ENCODE measurements at regions not wholly inside any gene's neighbourhood (a gene's known extent, or its start where the extent isn't known, plus 50 kb on each side); places are given as distances from the start of the nearest gene placed in this dataset.

DNA sequence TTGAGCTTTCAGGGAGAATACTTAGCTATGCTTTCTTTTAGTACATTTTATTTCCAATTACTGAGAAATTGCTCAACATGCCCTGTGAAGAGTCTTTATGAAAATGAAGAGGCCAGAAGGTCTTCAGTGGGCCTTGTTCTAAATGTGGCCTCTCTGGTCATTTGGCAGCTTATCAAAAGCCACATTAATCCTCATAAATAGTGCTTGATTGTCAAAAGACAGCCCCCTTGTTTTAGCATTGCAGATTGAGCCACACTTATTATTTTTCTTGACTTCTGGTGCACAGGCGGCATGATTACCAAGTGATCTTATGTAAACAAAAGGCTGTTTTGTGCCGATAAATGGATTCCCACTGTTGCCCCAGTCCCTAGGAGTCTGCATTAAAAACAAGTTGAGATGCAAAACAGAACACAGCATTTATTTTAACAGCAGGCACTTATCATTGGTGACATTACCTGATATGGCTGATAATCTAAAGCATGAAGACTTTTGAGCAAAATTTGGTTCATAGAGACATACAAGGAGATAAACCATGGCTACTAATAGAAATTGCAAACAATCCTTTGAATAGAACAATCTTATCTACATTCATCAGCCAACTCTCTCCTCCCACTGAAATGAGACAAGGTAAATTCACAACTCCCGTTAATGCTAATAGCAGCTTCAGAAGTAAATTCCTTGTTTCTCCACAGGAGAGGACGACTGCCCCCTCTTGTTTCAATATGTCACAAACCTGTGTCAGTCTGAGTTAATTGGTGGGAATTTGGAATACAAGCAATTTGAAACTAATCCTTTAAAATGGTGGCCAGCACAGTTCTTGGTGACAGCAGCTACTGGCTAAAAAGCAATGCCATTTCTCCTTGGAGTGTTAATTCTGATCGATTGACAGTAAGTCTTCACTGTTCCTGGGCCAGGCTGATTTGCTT, 194.3 kb downstream of the NSUN3 start:
- DNase-seq = no peak
- Histone ChIP-seq H3K4me1 (no peaks in the 10 kb centered on the region), H3K9me3 (no peaks in the 10 kb centered on the region), H3K4me3 (no peak overlapping the region), H3K27me3 (no peaks in the 10 kb centered on the region), H3K36me3 (no peaks in the 10 kb centered on the region), H3K27ac (no peak overlapping the region)
- TF ChIP-seq, protein P1, sequence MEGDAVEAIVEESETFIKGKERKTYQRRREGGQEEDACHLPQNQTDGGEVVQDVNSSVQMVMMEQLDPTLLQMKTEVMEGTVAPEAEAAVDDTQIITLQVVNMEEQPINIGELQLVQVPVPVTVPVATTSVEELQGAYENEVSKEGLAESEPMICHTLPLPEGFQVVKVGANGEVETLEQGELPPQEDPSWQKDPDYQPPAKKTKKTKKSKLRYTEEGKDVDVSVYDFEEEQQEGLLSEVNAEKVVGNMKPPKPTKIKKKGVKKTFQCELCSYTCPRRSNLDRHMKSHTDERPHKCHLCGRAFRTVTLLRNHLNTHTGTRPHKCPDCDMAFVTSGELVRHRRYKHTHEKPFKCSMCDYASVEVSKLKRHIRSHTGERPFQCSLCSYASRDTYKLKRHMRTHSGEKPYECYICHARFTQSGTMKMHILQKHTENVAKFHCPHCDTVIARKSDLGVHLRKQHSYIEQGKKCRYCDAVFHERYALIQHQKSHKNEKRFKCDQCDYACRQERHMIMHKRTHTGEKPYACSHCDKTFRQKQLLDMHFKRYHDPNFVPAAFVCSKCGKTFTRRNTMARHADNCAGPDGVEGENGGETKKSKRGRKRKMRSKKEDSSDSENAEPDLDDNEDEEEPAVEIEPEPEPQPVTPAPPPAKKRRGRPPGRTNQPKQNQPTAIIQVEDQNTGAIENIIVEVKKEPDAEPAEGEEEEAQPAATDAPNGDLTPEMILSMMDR (IDR thresholded peaks at IDR 0.05) = no peak
- TF ChIP-seq POLR2A (IDR thresholded peaks at IDR 0.05) (no peak), EP300 (IDR thresholded peaks at IDR 0.05; ENCODE audit: low read depth) (no peak), POLR2AphosphoS5 (IDR thresholded peaks at IDR 0.05) (no peak)
- 82 to 85% methylated on average over 4 to 5 of the region's 5 CpGs for WGBS, 2 donors (ENCODE audit: low coverage in 1 of 2)
- in situ Hi-C loops (cut with MboI; ENCODE audit: low pct_ligation_motif_present in 1 of 4, low pct_unique_long_range_greater_than_20kb in 1 of 4, low sequenced_read_pairs in 3 of 4) (no loop called here), intact Hi-C loops (cut with DNase I; ENCODE audit: low total_unique reads) (no loop called here)

DNA sequence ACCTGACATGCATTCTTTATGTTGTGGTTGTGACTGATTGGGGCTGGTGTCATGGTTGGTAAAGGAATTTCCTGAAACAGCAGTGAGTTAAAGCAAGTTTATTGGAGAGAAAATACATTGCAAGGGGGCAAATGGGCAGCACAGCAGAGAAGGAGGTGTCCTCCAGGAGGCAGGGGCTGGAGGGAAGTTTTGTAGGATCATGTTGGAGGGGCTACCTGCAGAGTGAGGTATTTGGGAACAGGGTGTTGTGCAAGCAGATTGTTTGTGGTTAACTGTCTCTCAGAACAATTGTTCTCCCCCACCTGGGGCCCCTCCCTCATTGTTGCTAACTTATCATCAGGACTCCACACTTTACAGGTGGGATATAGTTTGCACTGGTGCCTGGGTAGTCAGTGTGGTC, 196.0 kb downstream of the NSUN3 start:
- H3K9me3 ChIP-seq = no peaks in the 10 kb centered on the region
- H3K27ac ChIP-seq = no peak overlapping the region
- H3K4me1 ChIP-seq = no peaks in the 10 kb centered on the region
- no peak overlapping the region for H3K4me3 ChIP-seq
- intact Hi-C loops (cut with DNase I; ENCODE audit: low total_unique reads) = no loop called here
- in situ Hi-C loops (cut with MboI; ENCODE audit: low pct_ligation_motif_present in 1 of 4, low pct_unique_long_range_greater_than_20kb in 1 of 4, low sequenced_read_pairs in 3 of 4) = no loop called here
- H3K36me3 ChIP-seq = no peaks in the 10 kb centered on the region
- DNase-seq = no peak
- no peaks in the 10 kb centered on the region for H3K27me3 ChIP-seq
- TF ChIP-seq EP300 (IDR thresholded peaks at IDR 0.05; ENCODE audit: low read depth) = no peak
- TF ChIP-seq POLR2A (IDR thresholded peaks at IDR 0.05) = no peak
- TF ChIP-seq, protein P1 (IDR thresholded peaks at IDR 0.05) = no peak
- no peak for TF ChIP-seq POLR2AphosphoS5 (IDR thresholded peaks at IDR 0.05)

DNA sequence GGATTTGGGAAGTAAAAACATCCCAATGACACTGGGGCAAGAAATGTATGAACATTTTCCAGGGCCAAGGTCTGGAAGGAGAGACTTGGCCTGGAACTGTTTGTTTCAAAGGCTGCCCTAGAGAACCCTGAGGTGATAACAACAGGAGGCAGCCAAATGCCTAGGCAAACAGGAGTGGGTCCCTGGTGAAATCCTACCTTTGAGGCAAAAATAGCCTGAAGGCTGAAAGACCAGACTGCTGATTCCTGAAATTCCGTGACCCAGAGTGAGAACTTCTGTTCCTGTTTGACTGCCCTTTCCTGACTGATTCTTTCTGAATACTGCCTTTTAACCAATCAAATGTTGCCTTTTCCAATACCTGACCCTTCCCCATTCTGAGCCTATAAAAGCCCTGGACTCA, 196.4 kb downstream of the NSUN3 start:
- in situ Hi-C loops (cut with MboI; ENCODE audit: low pct_ligation_motif_present in 1 of 4, low pct_unique_long_range_greater_than_20kb in 1 of 4, low sequenced_read_pairs in 3 of 4) (no loop called here), intact Hi-C loops (cut with DNase I; ENCODE audit: low total_unique reads) (no loop called here)
- no peak for TF ChIP-seq POLR2A (IDR thresholded peaks at IDR 0.05)
- TF ChIP-seq, protein P1 (IDR thresholded peaks at IDR 0.05) = no peak
- no peak for TF ChIP-seq EP300 (IDR thresholded peaks at IDR 0.05; ENCODE audit: low read depth)
- no peak for TF ChIP-seq POLR2AphosphoS5 (IDR thresholded peaks at IDR 0.05)
- no peak overlapping the region for H3K27ac ChIP-seq
- H3K36me3 ChIP-seq = no peaks in the 10 kb centered on the region
- 71 to 88% methylated on average over 1 of the region's 1 CpG for WGBS, 2 donors (ENCODE audit: low coverage in 1 of 2)
- no peak for DNase-seq
- no peaks in the 10 kb centered on the region for H3K27me3 ChIP-seq
- no peak overlapping the region for H3K4me3 ChIP-seq
- no peaks in the 10 kb centered on the region for H3K4me1 ChIP-seq
- H3K9me3 ChIP-seq = no peaks in the 10 kb centered on the region

DNA sequence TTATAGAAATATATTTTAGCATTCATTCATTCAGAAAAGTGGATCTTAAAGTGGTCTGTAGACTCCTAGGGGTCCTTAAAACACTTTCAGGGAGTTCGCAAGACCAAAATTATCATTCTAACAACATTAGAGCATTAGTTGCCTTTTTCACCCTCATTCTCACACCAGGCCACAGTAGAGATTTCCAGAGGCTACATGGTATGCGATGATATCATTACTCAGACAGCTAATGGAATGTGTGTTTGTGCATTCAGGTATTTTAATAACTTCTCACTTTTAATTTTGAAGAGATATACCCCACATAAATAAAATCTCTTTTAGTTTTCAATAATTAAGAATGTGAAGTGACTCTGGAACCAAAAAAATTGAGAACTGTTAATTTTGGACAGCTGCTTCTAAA, 206.9 kb downstream of the NSUN3 start:
- 80 to 83% methylated on average over 2 of the region's 2 CpGs for WGBS, 2 donors (ENCODE audit: low coverage in 1 of 2)
- H3K27ac ChIP-seq = no peak overlapping the region
- in situ Hi-C loops (cut with MboI; ENCODE audit: low pct_ligation_motif_present in 1 of 4, low pct_unique_long_range_greater_than_20kb in 1 of 4, low sequenced_read_pairs in 3 of 4) (no loop called here), intact Hi-C loops (cut with DNase I; ENCODE audit: low total_unique reads) (no loop called here)
- H3K4me3 ChIP-seq = no peak overlapping the region
- no peaks in the 10 kb centered on the region for H3K36me3 ChIP-seq
- H3K27me3 ChIP-seq = no peaks in the 10 kb centered on the region
- H3K4me1 ChIP-seq = no peaks in the 10 kb centered on the region
- TF ChIP-seq POLR2A (IDR thresholded peaks at IDR 0.05) (no peak), POLR2AphosphoS5 (IDR thresholded peaks at IDR 0.05) (no peak), EP300 (IDR thresholded peaks at IDR 0.05; ENCODE audit: low read depth) (no peak)
- TF ChIP-seq, protein P1 (IDR thresholded peaks at IDR 0.05) = no peak
- no peak for DNase-seq
- H3K9me3 ChIP-seq = no peaks in the 10 kb centered on the region

Data from transverse colon (tissue), 4 donors.